BLaER1 treated with 17β-estradiol and CSF1 and Interleukin-3, amounts not matched to agents 10 nM and 100 nM (cell line): ENCODE measurements at regions not wholly inside any gene's neighbourhood (a gene's known extent, or its start where the extent isn't known, plus 50 kb on each side); places are given as distances from the start of the nearest gene placed in this dataset.

Experiments
- H3K27ac ChIP-seq, 11 experiments: shearing (Covaris generic); formaldehyde crosslinking; 2 replicates each; pipeline ENCODE4 v1.8.1; 2022
- H3K27me3 ChIP-seq, 11 experiments: shearing (Covaris generic); formaldehyde crosslinking; 2 replicates each; pipeline ENCODE4 v1.8.1; 2022
- H3K36me3 ChIP-seq, 11 experiments: shearing (Covaris generic); formaldehyde crosslinking; 2 replicates each; pipeline ENCODE4 v1.8.1; 2022
- H3K4me1 ChIP-seq, 10 experiments: shearing (Covaris generic); formaldehyde crosslinking; 2 replicates each; pipeline ENCODE4 v1.8.1; 2022
- H3K4me2 ChIP-seq, 11 experiments: shearing (Covaris generic); formaldehyde crosslinking; 2 replicates each; pipeline ENCODE4 v1.8.1; 2022
- H3K4me3 ChIP-seq, 10 experiments: shearing (Covaris generic); formaldehyde crosslinking; 2 replicates each; pipeline ENCODE4 v1.8.1; 2022
- H3K9ac ChIP-seq, 11 experiments: shearing (Covaris generic); formaldehyde crosslinking; 2 replicates each; pipeline ENCODE4 v1.8.1; 2022
- H3K9me3 ChIP-seq, 11 experiments: shearing (Covaris generic); formaldehyde crosslinking; replicated peaks in 1 of 11; 2 replicates each; pipeline ENCODE4 v1.8.1; 2022
- H4K20me1 ChIP-seq, 11 experiments: shearing (Covaris generic); formaldehyde crosslinking; 2 replicates each; pipeline ENCODE4 v1.8.1; 2022
- Cebpa-rat ChIP-seq, 11 experiments: shearing (Covaris generic); IDR thresholded peaks; 2 replicates each; pipeline ENCODE4 v1.8.1; 2022

DNA sequence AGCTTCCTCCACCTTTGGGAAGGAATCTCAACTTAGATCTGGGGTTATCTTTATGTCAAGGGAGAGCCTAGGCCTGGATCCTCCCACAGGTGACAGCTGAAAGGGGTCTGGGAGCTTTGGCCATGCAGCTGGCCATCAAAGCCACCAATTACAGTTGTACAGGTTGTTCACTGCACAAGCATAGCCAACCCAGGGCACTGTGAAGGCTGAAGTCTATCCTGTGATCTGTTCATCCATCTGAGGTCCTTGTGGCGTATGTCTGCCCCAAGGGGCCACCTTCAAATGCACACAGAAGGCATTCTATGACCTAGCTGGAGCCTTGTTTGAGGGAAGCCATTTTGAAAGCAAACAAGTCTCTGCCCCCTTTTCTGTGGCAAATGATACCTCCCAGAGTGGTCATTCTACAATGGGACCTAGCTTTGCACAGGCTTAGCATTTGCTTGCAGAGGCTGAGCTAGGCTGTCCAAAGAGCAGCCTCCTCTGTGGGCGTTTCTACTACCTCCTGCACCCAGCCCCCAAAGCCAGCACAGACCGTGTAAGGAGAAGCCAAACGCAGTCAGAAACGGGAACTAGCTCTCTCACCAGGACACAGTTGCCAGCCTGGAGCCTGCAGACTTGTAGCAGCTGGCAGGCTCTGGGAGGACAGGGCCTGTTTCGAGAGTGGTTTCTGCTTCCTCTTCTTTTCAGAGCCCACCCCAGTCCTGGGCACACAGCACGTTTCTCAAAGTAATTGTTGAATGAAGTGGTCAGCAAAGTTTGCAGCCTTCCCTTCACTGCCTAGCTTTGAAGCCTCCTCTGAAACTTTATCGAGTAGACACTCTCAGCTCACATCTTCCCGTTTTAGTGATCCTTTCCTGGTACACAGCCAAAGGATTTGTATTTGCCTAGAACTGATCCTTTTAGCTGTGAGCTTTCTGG lies 157.3 kb upstream of the SMAD3 start:
- H3K27ac ChIP-seq, result peak overlapping the region in 9 of 11 experiments; percentile 19 to 63 (median 50); a peak in 16 of 22 replicates
- H3K9ac ChIP-seq, result peak overlapping the region in 7 of 11 experiments; percentile 25 to 56 (median 37); a peak in 10 of 22 replicates
- peaks cover 0 to 20% (median 12%) of the 10 kb centered on the region in 11 experiments; a peak in 17 of 22 replicates for H3K27me3 ChIP-seq

DNA sequence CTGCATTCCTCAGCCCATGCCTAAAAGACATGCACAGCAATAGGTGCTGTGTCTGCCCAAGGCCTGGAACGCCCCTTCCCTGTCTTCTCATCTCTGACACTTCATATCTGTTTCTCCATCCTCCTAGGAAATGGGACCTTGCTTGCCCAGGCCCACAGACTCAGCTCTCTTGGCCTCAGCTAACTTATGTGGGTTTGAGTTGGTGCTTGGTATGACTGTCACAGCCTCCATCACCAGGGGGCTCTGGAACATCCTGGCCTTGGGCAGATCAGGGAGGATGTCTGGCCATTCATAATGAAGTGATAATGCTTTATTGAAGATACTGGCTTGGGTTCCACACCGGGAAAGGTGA lies 156.7 kb upstream of the SMAD3 start:
- H3K4me2 ChIP-seq, result peak overlapping the region; percentile 58 to 85 (median 78)
- peaks cover 0 to 14% (median 0%) of the 10 kb centered on the region in 11 experiments; a peak in 5 of 22 replicates for H4K20me1 ChIP-seq
- H3K4me3 ChIP-seq, result no peak overlapping the region
- peak overlapping the region in 9 of 11 experiments; percentile 19 to 63 (median 50); a peak in 16 of 22 replicates for H3K27ac ChIP-seq
- peaks cover 0 to 6% (median 0%) of the 10 kb centered on the region in 11 experiments; a peak in 4 of 22 replicates for H3K9me3 ChIP-seq
- peaks cover 0 to 20% (median 12%) of the 10 kb centered on the region in 11 experiments; a peak in 17 of 22 replicates for H3K27me3 ChIP-seq
- TF ChIP-seq Cebpa-rat (IDR thresholded peaks at IDR 0.05), result no peak
- H3K4me1 ChIP-seq, result peaks cover 52 to 74% (median 58%) of the 10 kb centered on the region in 10 experiments
- H3K9ac ChIP-seq, result peak overlapping the region in 7 of 11 experiments; percentile 15 to 56 (median 37); a peak in 9 of 22 replicates
- H3K36me3 ChIP-seq, result no peaks in the 10 kb centered on the region

More for the DNA sequence above, 157.3 kb upstream of the SMAD3 start:
- H3K9me3 ChIP-seq, result peaks cover 0 to 6% (median 0%) of the 10 kb centered on the region in 11 experiments; a peak in 4 of 22 replicates
- H3K4me2 ChIP-seq, result peak overlapping the region; percentile 58 to 85 (median 78)
- peaks cover 0 to 14% (median 0%) of the 10 kb centered on the region in 11 experiments; a peak in 5 of 22 replicates for H4K20me1 ChIP-seq
- peak overlapping the region in 1 of 10 experiments; percentile 5; a peak in 2 of 20 replicates for H3K4me3 ChIP-seq
- H3K36me3 ChIP-seq, result no peaks in the 10 kb centered on the region
- no peak for TF ChIP-seq Cebpa-rat (IDR thresholded peaks at IDR 0.05)
- peaks cover 51 to 72% (median 58%) of the 10 kb centered on the region in 10 experiments for H3K4me1 ChIP-seq

DNA sequence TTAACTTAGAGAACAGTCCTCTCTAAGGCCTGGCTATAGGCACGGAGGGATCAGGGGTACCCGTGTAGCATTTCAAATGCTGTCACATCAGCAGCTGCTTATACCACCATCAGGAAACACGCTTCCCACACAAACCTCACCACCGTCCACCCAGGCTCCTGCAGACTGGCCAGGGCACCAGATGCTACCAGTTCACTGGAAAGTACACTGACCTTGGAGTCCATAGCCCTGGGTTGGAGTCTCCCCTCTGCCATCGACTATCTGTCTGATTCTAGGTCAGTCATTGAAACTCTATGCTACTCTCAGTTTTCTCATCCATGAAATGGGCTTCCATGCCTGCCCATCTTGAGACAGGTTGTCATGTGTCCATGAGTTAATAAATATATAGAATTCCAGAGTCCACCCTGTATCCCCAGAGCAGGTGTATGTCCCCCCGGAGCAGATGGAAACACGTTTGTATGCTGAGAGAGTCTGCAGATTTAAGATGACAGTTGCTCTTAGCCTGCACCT lies 156.0 kb upstream of the SMAD3 start:
- peak overlapping the region in 1 of 11 experiments; percentile 20; a peak in 2 of 22 replicates for H3K27ac ChIP-seq
- peaks cover 52 to 69% (median 58%) of the 10 kb centered on the region in 10 experiments for H3K4me1 ChIP-seq
- peaks cover 0 to 6% (median 0%) of the 10 kb centered on the region in 11 experiments; a peak in 4 of 22 replicates for H3K9me3 ChIP-seq
- no peak overlapping the region for H3K4me3 ChIP-seq
- no peak overlapping the region for H3K9ac ChIP-seq
- peaks cover 0 to 14% (median 0%) of the 10 kb centered on the region in 11 experiments; a peak in 5 of 22 replicates for H4K20me1 ChIP-seq
- no peak for TF ChIP-seq Cebpa-rat (IDR thresholded peaks at IDR 0.05)
- H3K36me3 ChIP-seq, result no peaks in the 10 kb centered on the region
- H3K4me2 ChIP-seq, result peak overlapping the region; percentile 58 to 85 (median 78); a peak in 19 of 22 replicates
- H3K27me3 ChIP-seq, result peaks cover 0 to 24% (median 12%) of the 10 kb centered on the region in 11 experiments; a peak in 17 of 22 replicates

DNA sequence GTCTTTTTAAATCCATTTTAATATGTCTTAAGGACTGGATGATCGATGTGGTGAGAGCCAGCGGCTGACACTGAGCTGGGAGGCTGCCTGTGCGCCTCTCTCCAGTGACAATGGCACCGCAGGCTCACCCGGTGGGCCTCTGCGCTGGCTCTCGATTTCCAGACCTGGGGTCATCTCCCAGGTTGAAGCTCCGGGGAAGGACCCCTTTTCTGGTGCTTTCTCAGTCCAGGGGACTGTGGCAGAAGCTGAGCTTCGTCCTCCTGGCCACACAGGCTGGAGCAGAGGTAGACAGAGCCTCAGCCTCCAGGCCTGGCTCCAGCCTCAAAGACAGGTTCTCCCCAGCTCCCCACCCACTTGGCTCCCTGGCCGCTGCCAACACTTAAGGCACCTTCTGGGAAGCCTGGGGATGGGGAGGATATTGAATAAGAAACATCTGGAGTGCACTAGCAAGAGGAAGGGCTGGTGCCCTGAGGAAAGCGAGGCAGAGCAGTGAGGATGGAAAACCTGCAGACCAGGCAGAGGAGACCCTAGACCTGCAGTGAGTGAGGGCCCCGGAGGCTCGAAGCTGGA lies 154.2 kb upstream of the SMAD3 start:
- no peaks in the 10 kb centered on the region for H3K36me3 ChIP-seq
- peaks cover 0 to 24% (median 12%) of the 10 kb centered on the region in 11 experiments; a peak in 17 of 22 replicates for H3K27me3 ChIP-seq
- H3K9ac ChIP-seq, result 0 out of 22 replicates have a peak overlapping the region, but pooled peaks of 1 of the 11 experiments have one; percentile 20
- H3K4me2 ChIP-seq, result peak overlapping the region; percentile 63 to 85 (median 78); a peak in 21 of 22 replicates
- no peak for TF ChIP-seq Cebpa-rat (IDR thresholded peaks at IDR 0.05)
- peaks cover 0 to 14% (median 0%) of the 10 kb centered on the region in 11 experiments; a peak in 5 of 22 replicates for H4K20me1 ChIP-seq
- peaks cover 0 to 13% (median 9%) of the 10 kb centered on the region in 11 experiments; a peak in 14 of 22 replicates for H3K9me3 ChIP-seq
- H3K27ac ChIP-seq, result peak overlapping the region in 2 of 11 experiments; percentile 18 to 23; a peak in 3 of 22 replicates
- H3K4me1 ChIP-seq, result peaks cover 52 to 69% (median 58%) of the 10 kb centered on the region in 10 experiments
- H3K4me3 ChIP-seq, result no peak overlapping the region

DNA sequence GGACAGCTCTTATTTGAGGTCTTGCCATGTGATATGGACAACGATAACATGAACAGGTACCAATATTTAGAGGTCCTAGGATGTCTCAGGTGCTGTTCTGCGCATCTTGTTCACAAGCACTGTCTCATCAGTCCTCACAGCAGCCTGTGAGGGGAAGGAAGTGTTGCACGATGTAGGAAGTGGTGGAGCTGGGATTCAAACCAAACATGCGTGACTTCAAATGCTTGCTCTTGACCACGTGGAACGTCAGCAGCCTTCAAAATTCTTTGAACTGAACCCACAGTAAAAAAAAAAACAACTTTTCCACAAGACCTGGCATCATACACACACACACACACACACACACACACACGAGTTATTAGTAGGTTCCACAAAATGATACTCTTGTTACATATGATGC lies 153.4 kb upstream of the SMAD3 start:
- Histone ChIP-seq H3K27me3 (peaks cover 0 to 24% (median 12%) of the 10 kb centered on the region in 11 experiments; a peak in 17 of 22 replicates), H3K9ac (no peak overlapping the region), H3K4me3 (no peak overlapping the region), H3K4me2 (peak overlapping the region; percentile 63 to 85 (median 78)), H3K36me3 (no peaks in the 10 kb centered on the region), H3K9me3 (peaks cover 0 to 21% (median 17%) of the 10 kb centered on the region in 11 experiments; a peak in 17 of 22 replicates), H3K4me1 (peaks cover 52 to 62% (median 58%) of the 10 kb centered on the region in 10 experiments), H4K20me1 (peaks cover 0 to 14% (median 0%) of the 10 kb centered on the region in 11 experiments; a peak in 5 of 22 replicates), H3K27ac (0 out of 22 replicates have a peak overlapping the region, but pooled peaks of 1 of the 11 experiments have one; percentile 12)
- no peak; a peak in 1 of 22 replicates for TF ChIP-seq Cebpa-rat (IDR thresholded peaks at IDR 0.05)

DNA sequence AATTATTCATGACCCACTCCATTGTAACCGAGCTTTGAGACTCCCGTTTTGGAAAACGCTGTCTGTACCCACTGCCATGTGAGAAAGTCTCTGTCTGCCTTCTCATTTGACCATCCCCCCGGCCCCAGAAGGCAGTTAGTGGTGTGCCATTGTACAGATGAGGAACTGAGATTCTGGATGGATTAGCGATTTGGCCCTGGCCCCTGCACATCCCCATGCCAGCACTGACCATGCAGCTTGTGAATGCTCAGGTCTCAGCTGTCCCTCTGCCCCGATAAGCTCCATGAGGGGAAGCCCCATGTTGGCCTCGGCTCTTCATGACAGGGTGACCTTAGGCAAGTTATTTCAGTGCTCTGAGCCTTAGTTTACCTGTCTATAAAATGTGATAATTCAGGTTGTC lies 153.0 kb upstream of the SMAD3 start:
- H3K27me3 ChIP-seq, result peaks cover 0 to 24% (median 12%) of the 10 kb centered on the region in 11 experiments; a peak in 17 of 22 replicates
- peak overlapping the region; percentile 63 to 85 (median 78) for H3K4me2 ChIP-seq
- peak overlapping the region in 1 of 11 experiments; percentile 12; a peak in 2 of 22 replicates for H3K27ac ChIP-seq
- H3K4me1 ChIP-seq, result peaks cover 49 to 58% (median 55%) of the 10 kb centered on the region in 10 experiments
- no peak for TF ChIP-seq Cebpa-rat (IDR thresholded peaks at IDR 0.05)
- H3K9ac ChIP-seq, result no peak overlapping the region
- H4K20me1 ChIP-seq, result peaks cover 0 to 14% (median 0%) of the 10 kb centered on the region in 11 experiments; a peak in 5 of 22 replicates
- peaks cover 4 to 25% (median 21%) of the 10 kb centered on the region in 11 experiments; a peak in 19 of 22 replicates for H3K9me3 ChIP-seq
- no peak overlapping the region for H3K4me3 ChIP-seq
- H3K36me3 ChIP-seq, result no peaks in the 10 kb centered on the region

DNA sequence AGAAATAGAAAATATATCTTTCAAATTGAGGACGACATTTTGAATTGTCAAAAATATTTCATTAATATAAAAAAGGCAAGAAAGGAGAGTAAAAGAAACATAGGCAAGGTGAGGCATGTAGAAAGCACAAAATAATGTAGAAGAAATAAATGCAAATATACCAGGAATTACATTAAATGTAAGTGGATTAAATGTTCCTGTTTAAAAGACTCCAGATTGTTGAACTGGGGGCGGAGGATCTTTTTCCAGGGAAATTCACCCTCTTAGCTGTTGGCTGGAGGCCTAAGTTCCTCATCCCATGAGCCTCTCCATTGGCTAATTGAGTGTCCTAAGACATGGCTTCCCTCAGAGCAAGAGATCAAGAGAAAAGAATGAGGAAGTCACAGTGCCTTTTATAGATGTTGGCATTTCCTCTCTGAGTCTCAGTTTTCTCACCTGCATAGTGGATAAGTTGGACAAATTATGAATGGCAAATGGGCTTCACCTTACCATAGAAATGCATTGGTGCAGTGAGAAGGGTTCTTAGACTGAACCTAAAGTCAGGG lies 147.4 kb upstream of the SMAD3 start:
- H3K36me3 ChIP-seq, result peaks cover 0 to 5% (median 0%) of the 10 kb centered on the region in 11 experiments; a peak in 1 of 22 replicates
- peaks cover 26 to 56% (median 45%) of the 10 kb centered on the region in 11 experiments for H3K9me3 ChIP-seq
- TF ChIP-seq Cebpa-rat (IDR thresholded peaks at IDR 0.05), result no peak
- no peaks in the 10 kb centered on the region for H4K20me1 ChIP-seq
- peaks cover 10 to 23% (median 13%) of the 10 kb centered on the region in 10 experiments; a peak in 18 of 20 replicates for H3K4me1 ChIP-seq
- H3K4me2 ChIP-seq, result no peak overlapping the region
- H3K27ac ChIP-seq, result no peak overlapping the region
- H3K27me3 ChIP-seq, result peaks cover 0 to 4% (median 0%) of the 10 kb centered on the region in 11 experiments; a peak in 2 of 22 replicates
- no peak overlapping the region for H3K4me3 ChIP-seq
- no peak overlapping the region for H3K9ac ChIP-seq
